ENCODE measurements at regions not wholly inside any gene's neighbourhood (a gene's known extent, or its start where the extent isn't known, plus 50 kb on each side); places are given as distances from the start of the nearest gene placed in this dataset.

GRCh38 chr13:90857921-90858320, 489.6 kb upstream of the MIR17HG start:
- in situ Hi-C loops (cut with MboI) (no loop called here), intact Hi-C loops (cut with micrococcal nuclease) (no loop called here)
- Histone ChIP-seq H3K79me2 (ENCODE audit: control insufficient read depth, insufficient read depth, low read length) (no peaks in the 10 kb centered on the region), H3K9me3 (replicated peaks; ENCODE audit: control insufficient read depth, insufficient read depth, low read depth, low read length) (no peaks in the 10 kb centered on the region), H3K9me1 (ENCODE audit: control insufficient read depth, insufficient read depth, low read length) (no peaks in the 10 kb centered on the region), H3K27ac (ENCODE audit: extremely low read depth, low read depth, low read length) (no peak overlapping the region), H4K20me1 (replicated peaks; ENCODE audit: control insufficient read depth, insufficient read depth, low read length) (no peaks in the 10 kb centered on the region), H3K4me1 (replicated peaks in 1 of 2; ENCODE audit: control insufficient read depth in 2 of 2, insufficient read depth in 2 of 2, low read length in 2 of 2) (no peaks in the 10 kb centered on the region), H3K4me2 (ENCODE audit: insufficient read depth, low read length) (no peak overlapping the region), H3K27me3 (ENCODE audit: control insufficient read depth in 2 of 2, insufficient read depth in 2 of 2, low read length in 2 of 2) (no peaks in the 10 kb centered on the region), H3K9ac (ENCODE audit: insufficient read depth in 1 of 2, low read depth in 2 of 2, low read length in 2 of 2) (no peak overlapping the region), H3K4me3 (no peak overlapping the region), H3K36me3 (ENCODE audit: control insufficient read depth, insufficient read depth, low read length) (no peaks in the 10 kb centered on the region), H2AFZ (ENCODE audit: low read depth, low read length) (no peak overlapping the region)
- FAIRE-seq (no peak), ATAC-seq (no peak), DNase-seq (ENCODE audit: extremely low read depth in 1 of 4, low spot score in 3 of 4) (no peak)
- BruUV-seq (replicated peaks), result no TSS peak
- CTCF ChIA-PET (ENCODE audit: low intra/inter-chr PET ratio), result no interaction called here
- POLR2A ChIA-PET, result no interaction called here
- TF ChIP-seq BCLAF1 (IDR thresholded peaks at IDR 0.05; ENCODE audit: borderline replicate concordance in 1 of 2, control insufficient read depth in 1 of 2, low read depth in 2 of 2, low read length in 1 of 2) (no peak), NFXL1 (CRISPR knock-in tag; IDR thresholded peaks at IDR 0.05) (no peak), KLF13 (tag; IDR thresholded peaks at IDR 0.05; ENCODE audit: borderline replicate concordance, low read depth) (no peak), E2F5 (CRISPR knock-in tag; IDR thresholded peaks at IDR 0.05) (no peak), SNAPC5 (CRISPR knock-in tag; IDR thresholded peaks at IDR 0.05) (no peak), ZNF699 (CRISPR knock-in tag; IDR thresholded peaks at IDR 0.05; ENCODE audit: insufficient replicate concordance) (peak; percentile 46), CBX1 (IDR thresholded peaks at IDR 0.05; ENCODE audit: low read depth) (no peak), ZC3H8 (IDR thresholded peaks at IDR 0.05) (no peak), ZBTB34 (CRISPR knock-in tag; IDR thresholded peaks at IDR 0.05) (peak; percentile 32; the same call in 1 of the 2 replicates)
- whole genome bisulfite sequencing (ENCODE audit: insufficient coverage, low coverage, missing lambda C conversion rate), result 0% methylated on average over 1 of the region's 1 CpG

Data from K562 (cell line).